ENCODE measurements at regions not wholly inside any gene's neighbourhood (a gene's known extent, or its start where the extent isn't known, plus 50 kb on each side); places are given as distances from the start of the nearest gene placed in this dataset.

- TF ChIP-seq CTCF (optimal IDR thresholded peaks at IDR 0.05 in 1 of 3, IDR thresholded peaks at IDR 0.05 in 1 of 3, conservative IDR thresholded peaks at IDR 0.05 in 1 of 3; ENCODE audit: extremely low read depth in 1 of 3, insufficient read depth in 2 of 3, low read length in 3 of 3) (no peak), EZH2 (IDR thresholded peaks at IDR 0.05; ENCODE audit: low read length) (no peak)
- Histone ChIP-seq H3K9me1 (ENCODE audit: control insufficient read depth, extremely low read depth, insufficient read depth, low read length) (no peaks in the 10 kb centered on the region), H2AFZ (ENCODE audit: control insufficient read depth, low read length) (no peak overlapping the region), H3K27me3 (ENCODE audit: control insufficient read depth, extremely low read depth, insufficient read depth, low read length) (no peaks in the 10 kb centered on the region), H4K20me1 (ENCODE audit: control insufficient read depth, extremely low read depth, insufficient read depth, low read length) (no peaks in the 10 kb centered on the region), H3K4me3 (ENCODE audit: control insufficient read depth in 2 of 3, extremely low read depth in 1 of 3, insufficient read depth in 2 of 3, low read depth in 1 of 3, low read length in 3 of 3) (no peak overlapping the region), H3K4me2 (ENCODE audit: control insufficient read depth, extremely low read depth, insufficient read depth, low read depth, low read length) (no peak overlapping the region), H3K27ac (ENCODE audit: control insufficient read depth, insufficient read depth, low read length) (no peak overlapping the region), H3K9ac (ENCODE audit: control insufficient read depth, extremely low read depth, insufficient read depth, low read length) (no peak overlapping the region), H3K9me3 (ENCODE audit: control insufficient read depth, low read depth, low read length) (no peaks in the 10 kb centered on the region), H3K79me2 (ENCODE audit: control insufficient read depth, insufficient read depth, low read length) (no peaks in the 10 kb centered on the region), H3K36me3 (ENCODE audit: control insufficient read depth in 2 of 2, extremely low read depth in 1 of 2, insufficient read depth in 2 of 2, low read length in 2 of 2) (no peaks in the 10 kb centered on the region), H3K4me1 (ENCODE audit: control insufficient read depth, extremely low read depth, insufficient read depth, low read length) (no peaks in the 10 kb centered on the region)
- dilution Hi-C loops (cut with MboI; ENCODE audit: extremely low pct_ligation_motif_present, low sequenced_read_pairs) = no loop called here
- no peak for FAIRE-seq
- no peak for DNase-seq (ENCODE audit: low read depth, low spot score)
Observed at GRCh38 chr12:38110026-38110699, 206.4 kb upstream of the ALG10B start.

- no peaks in the 10 kb centered on the region for H3K36me3 ChIP-seq (ENCODE audit: control insufficient read depth in 2 of 2, extremely low read depth in 1 of 2, insufficient read depth in 2 of 2, low read length in 2 of 2)
- no peak overlapping the region for H3K4me3 ChIP-seq (ENCODE audit: control insufficient read depth in 2 of 3, extremely low read depth in 1 of 3, insufficient read depth in 2 of 3, low read depth in 1 of 3, low read length in 3 of 3)
- no peaks in the 10 kb centered on the region for H3K27me3 ChIP-seq (ENCODE audit: control insufficient read depth, extremely low read depth, insufficient read depth, low read length)
- DNase-seq (ENCODE audit: low read depth, low spot score) (no peak), FAIRE-seq (no peak)
- H2AFZ ChIP-seq (ENCODE audit: control insufficient read depth, low read length) = no peak overlapping the region
- no peaks in the 10 kb centered on the region for H4K20me1 ChIP-seq (ENCODE audit: control insufficient read depth, extremely low read depth, insufficient read depth, low read length)
- no peaks in the 10 kb centered on the region for H3K9me1 ChIP-seq (ENCODE audit: control insufficient read depth, extremely low read depth, insufficient read depth, low read length)
- H3K9ac ChIP-seq (ENCODE audit: control insufficient read depth, extremely low read depth, insufficient read depth, low read length) = no peak overlapping the region
- dilution Hi-C loops (cut with MboI; ENCODE audit: extremely low pct_ligation_motif_present, low sequenced_read_pairs) = no loop called here
- no peaks in the 10 kb centered on the region for H3K4me1 ChIP-seq (ENCODE audit: control insufficient read depth, extremely low read depth, insufficient read depth, low read length)
- no peaks in the 10 kb centered on the region for H3K79me2 ChIP-seq (ENCODE audit: control insufficient read depth, insufficient read depth, low read length)
- H3K27ac ChIP-seq (ENCODE audit: control insufficient read depth, insufficient read depth, low read length) = no peak overlapping the region
- H3K4me2 ChIP-seq (ENCODE audit: control insufficient read depth, extremely low read depth, insufficient read depth, low read depth, low read length) = no peak overlapping the region
- TF ChIP-seq CTCF (optimal IDR thresholded peaks at IDR 0.05 in 1 of 3, IDR thresholded peaks at IDR 0.05 in 1 of 3, conservative IDR thresholded peaks at IDR 0.05 in 1 of 3; ENCODE audit: extremely low read depth in 1 of 3, insufficient read depth in 2 of 3, low read length in 3 of 3) (no peak), EZH2 (IDR thresholded peaks at IDR 0.05; ENCODE audit: low read length) (no peak)
- H3K9me3 ChIP-seq (ENCODE audit: control insufficient read depth, low read depth, low read length) = peaks cover 4% of the 10 kb centered on the region
Observed at GRCh38 chr12:38113991-38114390, 202.6 kb upstream of the ALG10B start.

Data from keratinocyte (primary cell).